Esophagus mucosa (tissue), 1 donor: ENCODE measurements at regions not wholly inside any gene's neighbourhood (a gene's known extent, or its start where the extent isn't known, plus 50 kb on each side); places are given as distances from the start of the nearest gene placed in this dataset.

Source experiments
- ATAC-seq: fragments of 200-7000 bp; cut with Tn5 transposase; one replicate; pipeline ENCODE4 v1.9.1; 2020
- donor health status: DM: yes; HTN: yes; CAD: no.

- ATAC-seq = no peak
Measured at GRCh38 chr6:165745492-165745891, 82.5 kb upstream of the PDE10A start.

GRCh38 chr6:165744555-165745228 lies 81.7 kb upstream of the PDE10A start:
- ATAC-seq = no peak

- ATAC-seq = no peak
Measured at GRCh38 chr6:165743366-165743898, 80.4 kb upstream of the PDE10A start.

GRCh38 chr6:165742047-165742446 lies 79.0 kb upstream of the PDE10A start:
- no peak for ATAC-seq

- ATAC-seq = no peak
Measured at GRCh38 chr6:165737396-165737795, 74.4 kb upstream of the PDE10A start.

GRCh38 chr6:165735065-165735464 lies 72.0 kb upstream of the PDE10A start:
- ATAC-seq = no peak

- ATAC-seq = no peak
Measured at GRCh38 chr6:165733489-165733791, 70.4 kb upstream of the PDE10A start.

GRCh38 chr6:165732696-165733488 lies 69.9 kb upstream of the PDE10A start:
- no peak for ATAC-seq

GRCh38 chr6:165729307-165729936 lies 66.4 kb upstream of the PDE10A start:
- no peak for ATAC-seq

- ATAC-seq = no peak
Measured at GRCh38 chr6:165728216-165728615, 65.2 kb upstream of the PDE10A start.

- ATAC-seq = no peak
Measured at GRCh38 chr6:165726965-165727381, 63.9 kb upstream of the PDE10A start.

GRCh38 chr6:165726290-165726875 lies 63.3 kb upstream of the PDE10A start:
- no peak for ATAC-seq

- ATAC-seq = no peak
Measured at GRCh38 chr6:165725201-165725600, 62.2 kb upstream of the PDE10A start.

- ATAC-seq = no peak
Measured at GRCh38 chr6:165723326-165723725, 60.3 kb upstream of the PDE10A start.

GRCh38 chr6:165722022-165722421 lies 59.0 kb upstream of the PDE10A start:
- no peak for ATAC-seq

- ATAC-seq = no peak
Measured at GRCh38 chr6:165721356-165721755, 58.3 kb upstream of the PDE10A start.

- no peak for ATAC-seq
Measured at GRCh38 chr6:165718491-165718891, 55.5 kb upstream of the PDE10A start.

- no peak for ATAC-seq
Measured at GRCh38 chr6:165717732-165718465, 54.9 kb upstream of the PDE10A start.

- no peak for ATAC-seq
Measured at GRCh38 chr6:165716886-165717285, 53.8 kb upstream of the PDE10A start.

- ATAC-seq = no peak
Measured at GRCh38 chr6:165715428-165715827, 52.4 kb upstream of the PDE10A start.

- no peak for ATAC-seq
Measured at GRCh38 chr6:165714907-165715306, 51.9 kb upstream of the PDE10A start.

- ATAC-seq = no peak
Measured at GRCh38 chr6:165713845-165714466, 50.9 kb upstream of the PDE10A start.
